ENCODE measurements at regions not wholly inside any gene's neighbourhood (a gene's known extent, or its start where the extent isn't known, plus 50 kb on each side); places are given as distances from the start of the nearest gene placed in this dataset.

DNA sequence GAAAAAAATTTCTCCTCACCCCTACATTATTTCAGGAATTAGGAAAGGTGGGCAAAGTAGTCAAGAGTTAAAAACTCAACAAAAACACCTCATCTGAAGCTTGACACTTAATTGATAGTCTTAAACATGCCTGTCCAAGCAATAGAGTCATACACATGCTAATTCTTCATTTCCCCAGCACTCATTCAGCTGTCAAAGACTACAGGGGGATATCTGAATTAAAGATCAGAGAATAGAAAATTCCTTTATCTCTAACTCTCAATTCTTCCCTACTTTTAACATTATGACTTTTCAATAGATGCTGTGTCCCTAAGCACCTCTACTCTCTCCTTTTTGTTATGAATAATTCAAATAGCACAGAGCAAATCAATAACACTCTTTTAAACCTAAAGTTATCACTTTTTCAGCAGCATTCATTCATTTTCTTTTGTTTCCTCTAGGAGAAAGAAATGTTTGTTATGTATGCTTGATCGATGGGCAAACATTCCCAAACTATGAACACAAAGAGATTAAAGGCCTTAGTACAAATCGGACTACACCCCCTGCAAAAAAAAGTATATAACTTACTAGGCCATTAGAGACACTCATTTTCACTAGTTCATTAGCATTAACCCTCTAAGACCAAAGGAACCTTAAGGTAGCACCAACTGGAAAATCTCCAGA is 94.9 kb upstream of the SPTLC3 start:
- TF ChIP-seq, protein P1, sequence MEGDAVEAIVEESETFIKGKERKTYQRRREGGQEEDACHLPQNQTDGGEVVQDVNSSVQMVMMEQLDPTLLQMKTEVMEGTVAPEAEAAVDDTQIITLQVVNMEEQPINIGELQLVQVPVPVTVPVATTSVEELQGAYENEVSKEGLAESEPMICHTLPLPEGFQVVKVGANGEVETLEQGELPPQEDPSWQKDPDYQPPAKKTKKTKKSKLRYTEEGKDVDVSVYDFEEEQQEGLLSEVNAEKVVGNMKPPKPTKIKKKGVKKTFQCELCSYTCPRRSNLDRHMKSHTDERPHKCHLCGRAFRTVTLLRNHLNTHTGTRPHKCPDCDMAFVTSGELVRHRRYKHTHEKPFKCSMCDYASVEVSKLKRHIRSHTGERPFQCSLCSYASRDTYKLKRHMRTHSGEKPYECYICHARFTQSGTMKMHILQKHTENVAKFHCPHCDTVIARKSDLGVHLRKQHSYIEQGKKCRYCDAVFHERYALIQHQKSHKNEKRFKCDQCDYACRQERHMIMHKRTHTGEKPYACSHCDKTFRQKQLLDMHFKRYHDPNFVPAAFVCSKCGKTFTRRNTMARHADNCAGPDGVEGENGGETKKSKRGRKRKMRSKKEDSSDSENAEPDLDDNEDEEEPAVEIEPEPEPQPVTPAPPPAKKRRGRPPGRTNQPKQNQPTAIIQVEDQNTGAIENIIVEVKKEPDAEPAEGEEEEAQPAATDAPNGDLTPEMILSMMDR (IDR thresholded peaks at IDR 0.05; ENCODE audit: insufficient read depth, low read length, poor library complexity, severe bottlenecking), result no peak
- no peak for TF ChIP-seq EZH2phosphoT487 (conservative IDR thresholded peaks at IDR 0.05; ENCODE audit: low read length)
